Inflammatory macrophage treated with lipopolysaccharide for 4 hours (primary cell): ENCODE measurements at regions not wholly inside any gene's neighbourhood (a gene's known extent, or its start where the extent isn't known, plus 50 kb on each side); places are given as distances from the start of the nearest gene placed in this dataset.

Experiments used
- DNase-seq: peaks from one replicate; pipeline ENCODE4 v3.0.0-alpha.2; 2020

- DNase-seq: no peak
Measured at GRCh38 chr1:56019472-56019871, 559.9 kb downstream of the PLPP3 start.

- no peak for DNase-seq
Measured at GRCh38 chr1:56017336-56017735, 562.0 kb downstream of the PLPP3 start.

DNA sequence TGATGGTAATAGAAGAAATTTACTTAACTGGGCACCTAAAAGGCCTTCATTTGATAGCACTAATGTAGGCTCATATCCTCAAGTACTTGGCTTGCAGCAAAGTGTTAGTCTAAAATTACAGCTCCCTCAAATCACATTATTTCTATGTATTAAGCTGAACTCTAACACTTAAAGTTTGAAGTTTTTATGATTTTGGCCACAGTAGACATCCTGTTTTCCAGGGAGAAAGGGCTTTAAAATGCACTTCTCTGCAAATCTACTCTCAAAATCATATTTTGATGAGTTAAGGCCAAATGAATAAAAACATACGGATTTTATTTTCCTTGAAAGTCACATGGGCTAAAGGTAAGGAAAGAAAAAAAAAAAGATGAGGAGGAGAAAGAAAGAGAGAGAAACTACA lies 575.5 kb downstream of the PLPP3 start:
- no peak for DNase-seq

- DNase-seq: no peak
Measured at GRCh38 chr1:56002231-56002630, 577.1 kb downstream of the PLPP3 start.

- no peak for DNase-seq
Measured at GRCh38 chr1:56000424-56000823, 578.9 kb downstream of the PLPP3 start.

GRCh38 chr1:55997536-55997935 lies 581.8 kb downstream of the PLPP3 start:
- no peak for DNase-seq

DNA sequence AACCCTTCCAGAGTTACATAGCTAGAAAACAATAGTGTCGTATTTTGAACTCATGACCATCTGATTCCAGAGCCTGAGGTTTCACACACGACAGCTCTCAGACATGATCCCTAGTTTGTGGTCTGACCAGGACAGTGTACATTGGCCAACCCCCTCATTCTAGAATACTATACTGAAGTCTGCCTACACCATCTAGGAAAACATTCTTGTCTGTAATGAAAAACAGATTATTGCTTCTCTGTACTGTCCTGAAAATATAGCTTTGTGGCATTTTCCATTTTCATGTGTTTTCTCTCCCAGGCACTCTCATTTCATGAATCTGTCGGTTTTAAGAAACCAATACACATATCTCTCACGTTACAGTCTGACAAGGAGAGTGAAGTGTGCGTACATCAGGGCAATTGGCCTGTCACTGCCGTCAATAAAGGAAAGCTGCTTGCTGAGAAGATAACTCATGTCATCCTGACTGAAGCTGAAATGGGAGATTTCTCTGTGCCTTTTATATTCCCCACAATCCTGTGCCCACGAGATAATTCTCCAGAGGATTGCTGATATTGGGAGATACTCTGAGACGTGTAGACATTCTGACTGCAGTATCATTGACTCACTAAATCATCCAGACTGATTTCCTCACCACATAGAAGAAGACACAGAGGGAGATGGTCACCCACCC lies 585.6 kb downstream of the PLPP3 start:
- DNase-seq: no peak

- no peak for DNase-seq
Measured at GRCh38 chr1:55990007-55990406, 589.4 kb downstream of the PLPP3 start.

GRCh38 chr1:55988963-55989452 lies 590.4 kb downstream of the PLPP3 start:
- no peak for DNase-seq

GRCh38 chr1:55987491-55988249 lies 591.7 kb downstream of the PLPP3 start:
- DNase-seq: no peak

DNA sequence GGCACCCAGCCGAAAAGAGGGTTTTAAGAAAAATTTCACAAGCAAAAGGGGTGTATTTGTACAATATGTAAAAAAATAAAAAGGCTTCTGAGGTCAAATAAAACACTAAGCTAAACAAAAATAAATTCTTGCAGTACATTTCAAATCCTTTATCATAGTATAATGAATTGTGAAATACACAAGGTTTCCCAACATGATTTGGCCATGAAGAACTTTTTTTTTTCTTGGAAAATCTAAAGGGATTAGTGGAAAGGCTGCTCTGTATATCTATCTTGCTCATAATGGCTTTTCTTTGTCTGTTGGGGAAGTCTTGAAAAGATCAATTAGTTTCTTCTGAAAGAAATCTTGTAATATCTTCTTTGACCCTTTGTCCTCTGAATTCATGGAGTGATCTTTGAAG lies 593.4 kb downstream of the PLPP3 start:
- no peak for DNase-seq

DNA sequence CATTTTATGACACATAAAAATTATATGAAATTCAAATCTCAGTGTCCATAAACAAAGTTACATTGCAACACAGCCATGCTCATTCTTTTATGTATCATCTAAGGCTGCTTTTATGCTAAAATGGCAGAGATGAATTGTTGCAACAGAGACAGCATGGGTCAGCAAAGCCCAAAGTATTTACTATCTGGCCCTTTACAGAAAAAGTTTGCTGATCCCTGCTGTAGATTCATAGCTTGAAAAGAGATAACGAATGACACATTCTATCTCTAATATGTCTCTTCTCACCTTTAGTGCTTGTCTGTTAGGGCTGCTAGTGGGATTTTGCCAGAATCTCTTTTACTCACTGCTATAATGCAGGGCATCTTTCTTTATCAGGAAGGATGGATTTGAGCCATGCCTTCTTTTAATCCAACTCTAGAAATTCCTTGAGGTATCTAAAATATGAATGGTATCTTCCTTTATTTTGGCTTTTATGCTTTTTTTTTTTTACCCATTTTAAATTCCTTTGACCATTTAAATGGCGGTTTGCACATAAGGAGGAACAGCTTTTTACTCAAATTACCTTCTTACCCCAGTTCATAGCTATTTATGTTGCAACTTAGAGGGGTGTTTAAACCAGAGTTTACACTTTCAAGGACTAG lies 598.2 kb downstream of the PLPP3 start:
- no peak for DNase-seq

DNA sequence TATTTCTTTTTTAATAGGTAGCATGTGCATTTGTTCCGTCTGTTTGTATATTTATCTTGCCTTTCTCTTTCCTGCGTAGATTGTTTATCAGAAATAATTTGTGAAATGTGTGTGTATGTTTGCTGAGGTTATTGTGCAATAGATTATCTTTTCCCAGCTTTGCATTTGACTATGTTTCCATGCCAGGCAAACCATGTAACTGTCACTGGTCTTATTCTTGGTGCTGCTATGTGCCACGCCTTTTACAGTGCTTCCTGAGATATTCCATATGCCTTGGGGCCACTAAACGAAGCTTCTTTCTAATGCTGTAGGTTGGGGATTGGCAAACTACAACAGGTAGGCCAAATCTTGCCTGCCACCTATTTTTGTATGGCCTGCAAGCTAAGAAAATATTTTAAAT lies 598.8 kb downstream of the PLPP3 start:
- DNase-seq: no peak

GRCh38 chr1:55974714-55975441 lies 604.5 kb downstream of the PLPP3 start:
- no peak for DNase-seq

GRCh38 chr1:55970526-55971110 lies 608.7 kb downstream of the PLPP3 start:
- no peak for DNase-seq

DNA sequence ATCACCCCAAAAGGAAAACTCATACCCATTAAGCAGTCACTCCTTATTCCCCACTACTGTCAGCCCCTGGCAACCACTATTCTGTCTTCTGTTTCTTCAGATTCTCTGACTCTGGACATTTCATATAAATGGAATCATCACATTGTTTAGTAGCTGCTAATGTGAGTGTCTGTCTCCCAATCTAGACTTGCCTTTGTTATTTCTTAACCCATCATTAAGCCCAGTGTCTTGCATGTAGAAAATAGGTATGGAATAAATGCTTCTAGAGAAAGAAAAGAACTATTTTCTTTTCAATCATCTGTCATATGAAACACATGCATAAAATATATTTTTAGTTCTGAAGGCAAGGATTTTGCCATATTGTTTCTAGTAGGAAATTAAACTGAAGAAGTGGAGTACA lies 610.0 kb downstream of the PLPP3 start:
- no peak for DNase-seq

GRCh38 chr1:55968661-55969060 lies 610.7 kb downstream of the PLPP3 start:
- no peak for DNase-seq

DNA sequence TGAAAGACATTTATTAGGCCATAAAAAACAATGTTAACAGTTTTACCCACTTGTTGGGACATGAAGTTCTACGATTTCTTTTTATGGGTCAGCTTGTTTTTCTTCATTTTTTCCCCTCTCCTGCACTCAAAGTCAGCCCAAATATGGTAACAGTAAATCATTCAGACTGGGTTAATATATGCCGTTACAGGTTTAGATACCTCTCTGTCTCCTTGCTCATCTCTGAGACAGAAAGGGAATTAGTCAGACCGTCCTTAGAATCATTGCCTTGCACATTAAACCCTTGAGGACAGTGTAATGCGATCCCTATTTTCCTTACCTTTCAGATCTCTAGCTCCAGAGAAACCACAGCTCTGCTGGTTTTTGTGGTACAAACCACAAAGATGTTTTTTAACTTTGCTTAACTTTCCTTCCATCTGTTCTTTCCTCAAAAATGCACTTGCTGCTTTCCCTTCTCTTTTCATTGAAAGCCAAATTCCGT lies 613.3 kb downstream of the PLPP3 start:
- DNase-seq: no peak

DNA sequence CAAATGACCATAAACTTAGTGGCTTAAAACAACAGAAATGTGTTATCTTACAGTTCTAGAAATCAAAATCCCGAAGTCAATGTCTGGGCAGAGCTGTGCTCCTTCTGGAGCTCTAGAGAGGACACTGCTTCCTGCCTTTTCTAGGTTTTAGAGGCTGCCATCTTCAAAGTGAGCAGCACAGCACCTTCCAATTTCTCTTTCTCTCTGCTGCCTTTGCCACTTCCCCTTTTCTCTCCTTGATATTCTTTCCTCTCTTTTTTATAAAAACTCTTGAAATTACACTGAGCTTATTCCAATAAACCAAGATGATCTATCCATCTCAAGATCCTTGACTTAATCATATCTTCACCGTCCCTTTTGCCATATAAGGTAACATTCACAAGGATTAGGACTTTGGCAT lies 616.9 kb downstream of the PLPP3 start:
- DNase-seq: no peak

- no peak for DNase-seq
Measured at GRCh38 chr1:55959136-55959548, 620.2 kb downstream of the PLPP3 start.

DNA sequence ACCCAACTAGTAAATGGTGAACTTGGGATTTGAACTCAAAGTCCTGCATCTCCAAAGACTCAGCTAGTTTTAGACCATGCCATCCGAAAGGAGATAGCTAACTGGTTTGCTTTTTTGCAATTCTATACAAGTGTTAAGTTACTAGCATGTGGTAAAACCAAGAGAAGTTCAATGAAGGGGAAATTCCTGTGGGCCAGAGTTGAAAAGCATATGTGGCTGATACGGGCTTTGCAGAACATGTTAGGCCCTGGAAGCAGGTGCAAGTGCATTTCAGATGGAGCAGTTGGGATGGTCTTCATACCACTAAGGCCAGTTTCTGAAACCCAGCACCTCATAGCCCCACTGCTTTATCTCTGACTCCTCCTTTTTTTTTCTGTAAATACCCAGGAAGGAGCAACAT lies 620.9 kb downstream of the PLPP3 start:
- no peak for DNase-seq

DNA sequence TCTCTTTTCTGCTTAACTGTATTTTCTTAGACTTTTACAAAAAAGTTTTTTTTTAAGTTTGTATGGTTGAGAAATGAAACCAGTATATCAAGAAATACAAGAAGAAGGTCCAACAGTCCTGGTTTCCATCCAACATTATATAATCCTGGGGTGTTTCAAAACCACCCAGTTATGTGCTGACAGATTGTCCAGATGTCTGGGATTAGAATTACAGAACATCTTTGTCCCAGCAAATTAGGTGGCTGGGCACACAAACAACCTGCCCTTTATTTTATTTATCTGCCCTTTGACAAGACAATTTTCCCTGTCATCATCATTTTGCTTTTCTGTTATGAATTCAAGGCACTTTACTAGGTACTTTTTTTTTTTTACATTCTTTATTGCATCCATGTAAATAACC lies 622.1 kb downstream of the PLPP3 start:
- DNase-seq: no peak
